Stimulated activated CD4-positive, alpha-beta T cell treated with anti-CD3 and anti-CD28 coated beads, Interleukin-4, amount 100 ng/mL, for 4 hours (primary cell): ENCODE measurements at regions not wholly inside any gene's neighbourhood (a gene's known extent, or its start where the extent isn't known, plus 50 kb on each side); places are given as distances from the start of the nearest gene placed in this dataset.

ENCODE experiments used
- DNase-seq, 2 experiments: peaks; one replicate each; pipeline ENCODE4 v3.0.0-alpha.2; 2020

- no peak for DNase-seq
Observed at GRCh38 chrX:40449396-40449795, 131.4 kb upstream of the ATP6AP2 start.

- no peak for DNase-seq
Observed at GRCh38 chrX:40448793-40449192, 132.0 kb upstream of the ATP6AP2 start.

GRCh38 chrX:40446921-40447320, 133.8 kb upstream of the ATP6AP2 start:
- DNase-seq, result no peak

- no peak for DNase-seq
Observed at GRCh38 chrX:40445691-40446090, 135.1 kb upstream of the ATP6AP2 start.

- no peak for DNase-seq
Observed at GRCh38 chrX:40444798-40445496, 135.8 kb upstream of the ATP6AP2 start.

- no peak for DNase-seq
Observed at GRCh38 chrX:40444133-40444532, 136.6 kb upstream of the ATP6AP2 start.

GRCh38 chrX:40440866-40441265, 139.9 kb upstream of the ATP6AP2 start:
- DNase-seq, result no peak

- no peak for DNase-seq
Observed at GRCh38 chrX:40439625-40440532, 140.9 kb upstream of the ATP6AP2 start.

GRCh38 chrX:40437348-40437747, 143.4 kb upstream of the ATP6AP2 start:
- DNase-seq, result no peak

GRCh38 chrX:40434947-40435346, 145.8 kb upstream of the ATP6AP2 start:
- no peak for DNase-seq

- no peak for DNase-seq
Observed at GRCh38 chrX:40434443-40434842, 146.3 kb upstream of the ATP6AP2 start.

GRCh38 chrX:40433160-40433559, 147.6 kb upstream of the ATP6AP2 start:
- no peak for DNase-seq

- DNase-seq, result no peak
Observed at GRCh38 chrX:40424259-40424658, 156.5 kb upstream of the ATP6AP2 start.

GRCh38 chrX:40423299-40423698, 157.5 kb upstream of the ATP6AP2 start:
- DNase-seq, result no peak

GRCh38 chrX:40422021-40422420, 158.7 kb upstream of the ATP6AP2 start:
- DNase-seq, result no peak

- DNase-seq, result no peak
Observed at GRCh38 chrX:40420899-40421729, 159.7 kb upstream of the ATP6AP2 start.

- no peak for DNase-seq
Observed at GRCh38 chrX:40418813-40419195, 162.0 kb upstream of the ATP6AP2 start.

GRCh38 chrX:40418146-40418812, 162.5 kb upstream of the ATP6AP2 start:
- DNase-seq, result no peak

- DNase-seq, result no peak
Observed at GRCh38 chrX:40415675-40416074, 165.1 kb upstream of the ATP6AP2 start.

- no peak for DNase-seq
Observed at GRCh38 chrX:40414335-40414734, 166.4 kb upstream of the ATP6AP2 start.

- no peak for DNase-seq
Observed at GRCh38 chrX:40411340-40412111, 169.2 kb upstream of the ATP6AP2 start.

GRCh38 chrX:40410859-40411258, 169.9 kb upstream of the ATP6AP2 start:
- no peak for DNase-seq
